OCI-LY7 (cell line): ENCODE measurements at regions not wholly inside any gene's neighbourhood (a gene's known extent, or its start where the extent isn't known, plus 50 kb on each side); places are given as distances from the start of the nearest gene placed in this dataset.

Experiments
- BruUV-seq: library from RNA; stranded (reverse); fragments of 400-500 nt; replicated peaks from 2 replicates; lab custom pipeline; 2021; lab: Mats Ljungman, UMichigan
- CTCF ChIA-PET: fragments of 300-600 bp; sonication (Branson Sonifier 250); formaldehyde crosslinking; loops from one replicate; lab custom pipeline; 2022; ENCODE audit warnings: antibody characterized with exemption; ENCODE audit not compliant: unreplicated experiment; lab: Charles Lee
- POLR2A ChIA-PET: fragments of 300-600 bp; sonication (Branson Sonifier 250); formaldehyde crosslinking; loops from one replicate; lab custom pipeline; 2022; ENCODE audit warnings: antibody characterized with exemption; lab: Charles Lee
- DNase-seq: peaks from one replicate; pipeline ENCODE4 v3.0.0-alpha.2; 2015; ENCODE audit warnings: low spot score
- H2AFZ ChIP-seq: fragments of 200-600 bp; sonication (generic), shearing (Covaris generic); 2 replicates; pipeline ENCODE4 v1.6.1; 2014; ENCODE audit warnings: mild to moderate bottlenecking, antibody characterized with exemption, low read length, moderate library complexity
- H3K27ac ChIP-seq: fragments of 200-600 bp; sonication (generic); 2 replicates; pipeline ENCODE4 v1.5.1; 2014; ENCODE audit warnings: mixed run types, low read depth, mild to moderate bottlenecking, moderate library complexity, low read length, inconsistent platforms; ENCODE audit not compliant: poor library complexity, severe bottlenecking
- H3K36me3 ChIP-seq: fragments of 200-600 bp; sonication (generic); 2 replicates; pipeline ENCODE4 v1.6.1; 2014; ENCODE audit warnings: mild to moderate bottlenecking, antibody characterized with exemption, low read length, moderate library complexity, mixed read lengths; ENCODE audit not compliant: insufficient read depth
- H3K4me1 ChIP-seq: fragments of 200-600 bp; sonication (generic); 2 replicates; pipeline ENCODE4 v1.5.1; 2014; ENCODE audit warnings: mild to moderate bottlenecking, low read length; ENCODE audit not compliant: insufficient read depth, poor library complexity, severe bottlenecking
- H3K4me2 ChIP-seq: fragments of 200-600 bp; sonication (generic); 2 replicates; pipeline ENCODE4 v1.6.1; 2014; ENCODE audit warnings: mild to moderate bottlenecking, low read length
- H3K4me3 ChIP-seq: fragments of 200-600 bp; sonication (generic); 2 replicates; pipeline ENCODE4 v1.5.1; 2014; ENCODE audit warnings: mild to moderate bottlenecking, low read depth, low read length; ENCODE audit not compliant: poor library complexity, severe bottlenecking
- H3K79me2 ChIP-seq: fragments of 200-600 bp; sonication (generic); 2 replicates; pipeline ENCODE4 v1.6.1; 2016; ENCODE audit warnings: low read depth, mild to moderate bottlenecking, low read length, moderate library complexity, mixed read lengths; ENCODE audit not compliant: insufficient read depth
- H3K9me2 ChIP-seq: fragments of 200-600 bp; sonication (generic); 2 replicates; pipeline ENCODE4 v1.6.1; 2016; ENCODE audit warnings: mild to moderate bottlenecking, low read length, mixed read lengths; ENCODE audit not compliant: insufficient read depth
- H3K9me3 ChIP-seq: fragments of 200-600 bp; sonication (generic); 2 replicates; pipeline ENCODE4 v1.6.1; 2014; ENCODE audit warnings: mild to moderate bottlenecking, mixed run types, low read length, mixed read lengths
- H4K20me1 ChIP-seq: fragments of 200-600 bp; sonication (generic); 2 replicates; pipeline ENCODE4 v1.6.1; 2014; ENCODE audit warnings: mild to moderate bottlenecking, antibody characterized with exemption, low read length, moderate library complexity, mixed read lengths; ENCODE audit not compliant: insufficient read depth
- EZH2phosphoT487 ChIP-seq: fragments of 200-600 bp; sonication (generic); IDR thresholded peaks from 2 replicates; pipeline ENCODE4 v1.6.1; 2018; ENCODE audit warnings: low read depth, borderline replicate concordance, mild to moderate bottlenecking, mixed run types, antibody characterized with exemption, low read length, moderate library complexity, mixed read lengths
- intact Hi-C: fragments of 100-400 bp; cut with micrococcal nuclease; formaldehyde crosslinking; loops from one replicate; pipeline ENCODE4 v1.10.0; 2022; ENCODE audit not compliant: unreplicated experiment
- TF ChIP-seq, protein P1 (sequence below): fragments of 200-600 bp; sonication (generic); conservative IDR thresholded peaks from 2 replicates; pipeline ENCODE4 v1.5.1; 2014; ENCODE audit warnings: mild to moderate bottlenecking, antibody characterized with exemption, low read length, moderate library complexity, mixed read lengths

- intact Hi-C loops: no loop called here
These were observed 1055.1 kb upstream of the GJE1 start for GRCh38 chr6:141077355-141078333.

GRCh38 chr6:141057761-141058160 lies 1075.0 kb upstream of the GJE1 start:
- Histone ChIP-seq H3K9me3 (no peaks in the 10 kb centered on the region), H3K79me2 (no peaks in the 10 kb centered on the region), H3K27ac (no peak overlapping the region), H3K4me1 (no peaks in the 10 kb centered on the region), H3K9me2 (no peaks in the 10 kb centered on the region), H3K4me2 (no peak overlapping the region), H4K20me1 (no peaks in the 10 kb centered on the region), H3K36me3 (no peaks in the 10 kb centered on the region), H3K4me3 (no peak overlapping the region), H2AFZ (no peak overlapping the region)
- BruUV-seq: no TSS peak
- intact Hi-C loops: no loop called here
- ChIA-PET CTCF (no interaction called here), POLR2A (interaction anchor here (0.5 kb wide), 1 partner anchor 28 kb away, joined by 4 read pairs; no protein-coding TSS in a partner anchor)
- no peak for TF ChIP-seq EZH2phosphoT487
- TF ChIP-seq, protein P1, sequence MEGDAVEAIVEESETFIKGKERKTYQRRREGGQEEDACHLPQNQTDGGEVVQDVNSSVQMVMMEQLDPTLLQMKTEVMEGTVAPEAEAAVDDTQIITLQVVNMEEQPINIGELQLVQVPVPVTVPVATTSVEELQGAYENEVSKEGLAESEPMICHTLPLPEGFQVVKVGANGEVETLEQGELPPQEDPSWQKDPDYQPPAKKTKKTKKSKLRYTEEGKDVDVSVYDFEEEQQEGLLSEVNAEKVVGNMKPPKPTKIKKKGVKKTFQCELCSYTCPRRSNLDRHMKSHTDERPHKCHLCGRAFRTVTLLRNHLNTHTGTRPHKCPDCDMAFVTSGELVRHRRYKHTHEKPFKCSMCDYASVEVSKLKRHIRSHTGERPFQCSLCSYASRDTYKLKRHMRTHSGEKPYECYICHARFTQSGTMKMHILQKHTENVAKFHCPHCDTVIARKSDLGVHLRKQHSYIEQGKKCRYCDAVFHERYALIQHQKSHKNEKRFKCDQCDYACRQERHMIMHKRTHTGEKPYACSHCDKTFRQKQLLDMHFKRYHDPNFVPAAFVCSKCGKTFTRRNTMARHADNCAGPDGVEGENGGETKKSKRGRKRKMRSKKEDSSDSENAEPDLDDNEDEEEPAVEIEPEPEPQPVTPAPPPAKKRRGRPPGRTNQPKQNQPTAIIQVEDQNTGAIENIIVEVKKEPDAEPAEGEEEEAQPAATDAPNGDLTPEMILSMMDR: no peak
- DNase-seq: no peak

More at GRCh38 chr6:141077355-141078333, 1055.1 kb upstream of the GJE1 start:
- Histone ChIP-seq H2AFZ (no peak overlapping the region), H3K4me1 (no peaks in the 10 kb centered on the region), H3K4me3 (no peak overlapping the region), H4K20me1 (no peaks in the 10 kb centered on the region), H3K9me2 (no peaks in the 10 kb centered on the region), H3K27ac (no peak overlapping the region), H3K9me3 (no peaks in the 10 kb centered on the region), H3K36me3 (no peaks in the 10 kb centered on the region), H3K4me2 (no peak overlapping the region), H3K79me2 (no peaks in the 10 kb centered on the region)
- peak; percentile 29 for DNase-seq
- no TSS peak for BruUV-seq
- POLR2A ChIA-PET: no interaction called here
- TF ChIP-seq EZH2phosphoT487: no peak
- TF ChIP-seq, protein P1: peak; percentile 62
- CTCF ChIA-PET: interaction anchor here (0.6 kb wide), 1 partner anchor 1953 kb away, joined by 3 read pairs; no protein-coding TSS in a partner anchor
